Fibroblast of gingiva (primary cell): ENCODE measurements at regions not wholly inside any gene's neighbourhood (a gene's known extent, or its start where the extent isn't known, plus 50 kb on each side); places are given as distances from the start of the nearest gene placed in this dataset.
A peak's percentile ranks its signal among the peaks of the same experiment; 100 is the strongest.
"Not testable (repeated sequence)": the region's sequence is repeated elsewhere in the genome, so short reads cannot be mapped to it uniquely, and the experiment has no call there.

Source experiments
- DNase-seq: peaks from one replicate; pipeline ENCODE4 v3.0.0-alpha.2; 2011; ENCODE audit warnings: low read depth

DNA sequence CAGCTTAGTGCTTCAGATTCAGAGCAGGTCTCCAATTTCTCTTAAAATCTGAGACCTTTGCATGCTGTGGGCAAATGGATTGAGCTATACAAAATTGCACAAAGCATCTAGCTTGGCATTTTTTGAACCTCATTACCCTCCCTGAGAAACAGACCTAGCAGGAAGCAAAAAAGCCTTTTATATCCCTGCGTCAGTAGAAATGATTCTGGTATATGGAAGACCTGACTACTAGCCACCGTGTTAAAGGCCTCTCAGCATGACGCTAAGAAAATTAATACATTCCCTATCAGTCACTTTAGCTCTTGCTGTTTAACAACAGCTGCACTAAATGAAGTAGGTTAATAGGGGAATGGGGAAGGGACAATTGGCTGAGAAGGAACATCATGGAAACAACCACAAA lies 110.7 kb upstream of the SMLR1 start:
- no peak for DNase-seq

DNA sequence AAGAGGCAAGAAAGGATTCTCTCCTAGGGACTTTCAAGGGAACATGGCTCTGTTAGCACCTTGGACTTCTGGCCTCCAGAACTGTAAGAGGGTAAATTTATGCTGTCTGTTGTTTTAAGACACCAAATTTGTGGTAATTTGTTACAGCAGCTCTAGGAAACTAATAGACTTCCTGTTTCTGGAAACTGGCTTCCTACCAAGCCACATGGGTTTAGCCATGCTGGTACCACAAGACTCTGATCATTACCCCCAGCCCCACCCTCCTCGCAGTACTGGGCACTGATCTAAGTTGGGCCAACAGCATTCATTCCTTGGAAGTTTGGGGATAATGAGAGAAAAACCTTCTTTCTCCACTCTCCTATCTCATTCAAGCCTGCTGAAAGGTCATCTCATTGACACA lies 109.5 kb upstream of the SMLR1 start:
- no peak for DNase-seq

DNA sequence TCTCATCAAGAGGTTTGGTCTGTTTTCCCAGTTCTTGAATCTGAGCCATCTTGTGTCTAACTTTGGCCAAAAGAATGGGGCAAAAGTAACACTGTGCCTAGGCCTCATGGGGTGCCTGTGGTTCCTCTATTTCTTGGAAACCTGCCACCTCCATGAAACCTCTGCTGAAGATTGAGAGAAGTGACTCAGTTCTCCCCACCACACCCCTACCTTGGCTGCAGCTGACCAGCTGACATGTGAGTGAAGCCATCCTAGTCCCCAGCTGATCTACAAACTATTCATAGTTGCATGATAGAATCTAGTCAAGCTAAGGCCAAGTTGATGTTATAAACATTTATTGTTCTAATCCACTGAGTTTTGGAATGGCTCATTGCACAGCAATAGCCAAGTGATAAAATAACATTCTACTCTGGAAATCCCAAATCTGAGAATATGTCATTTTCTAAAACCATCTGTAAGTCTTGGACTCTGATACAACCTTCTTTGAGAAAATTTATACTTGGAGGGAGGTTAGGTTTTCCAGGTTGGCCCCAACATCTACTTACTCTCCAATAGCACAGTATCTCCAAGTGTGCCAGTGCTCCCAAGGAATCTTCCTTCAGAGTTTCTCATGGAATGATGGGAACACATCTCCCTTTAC lies 107.0 kb upstream of the SMLR1 start:
- no peak for DNase-seq

DNA sequence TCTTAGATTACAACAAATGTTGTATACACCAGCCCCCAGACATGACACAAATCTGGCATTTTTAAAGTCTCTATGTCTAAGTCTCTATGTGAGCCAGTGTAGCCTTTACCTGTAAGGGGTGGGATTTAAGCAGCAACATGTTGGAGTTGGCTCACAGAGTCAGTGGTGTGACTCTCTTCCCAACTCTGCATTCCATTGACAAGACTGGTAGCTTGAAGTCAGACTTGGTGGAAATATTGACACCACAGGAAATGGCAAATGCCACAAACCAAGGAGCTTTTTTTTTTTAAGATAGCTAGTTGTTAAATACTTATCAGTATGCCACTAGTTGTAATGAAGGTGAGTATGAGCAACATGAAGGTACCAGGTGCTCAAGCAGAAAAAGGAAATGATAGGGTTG lies 103.1 kb upstream of the SMLR1 start:
- DNase-seq: no peak

DNA sequence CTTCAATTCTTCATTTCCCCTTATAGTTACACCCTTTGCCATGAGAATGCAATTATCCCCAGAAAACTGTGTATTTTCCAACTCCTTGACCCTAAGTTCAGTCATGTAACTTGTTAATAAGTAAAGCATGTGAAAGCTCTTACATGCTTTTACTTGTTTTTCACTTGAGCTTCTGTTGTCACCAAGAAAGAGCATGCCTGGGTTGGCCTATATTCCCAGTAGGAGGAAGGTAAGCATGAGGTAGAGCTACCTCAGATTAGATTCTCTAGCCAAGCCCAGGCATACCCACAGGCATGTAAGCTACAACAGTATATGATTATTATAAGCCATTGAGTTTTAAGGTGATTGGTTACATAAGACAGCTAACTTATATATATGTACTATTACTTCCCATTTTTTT lies 101.7 kb upstream of the SMLR1 start:
- DNase-seq: no peak

DNA sequence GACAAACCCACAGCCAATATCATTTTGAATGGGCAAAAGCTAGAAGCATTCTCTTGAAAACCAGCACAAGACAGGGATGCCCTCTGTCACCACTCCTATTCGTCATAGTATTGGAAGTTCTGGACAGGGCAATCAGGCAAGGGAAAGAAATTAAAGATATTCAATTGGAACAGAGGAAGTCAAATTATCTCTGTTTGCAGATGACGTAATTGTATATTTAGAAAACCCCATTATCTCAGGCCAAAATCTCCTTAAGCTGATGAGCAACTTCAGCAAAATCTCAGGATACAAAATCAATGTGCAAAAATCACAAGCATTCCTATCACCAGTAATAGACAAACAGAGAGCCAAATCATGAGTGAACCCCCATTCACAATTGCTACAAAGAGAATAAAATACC lies 99.1 kb upstream of the SMLR1 start:
- not testable (repeated sequence) for DNase-seq

DNA sequence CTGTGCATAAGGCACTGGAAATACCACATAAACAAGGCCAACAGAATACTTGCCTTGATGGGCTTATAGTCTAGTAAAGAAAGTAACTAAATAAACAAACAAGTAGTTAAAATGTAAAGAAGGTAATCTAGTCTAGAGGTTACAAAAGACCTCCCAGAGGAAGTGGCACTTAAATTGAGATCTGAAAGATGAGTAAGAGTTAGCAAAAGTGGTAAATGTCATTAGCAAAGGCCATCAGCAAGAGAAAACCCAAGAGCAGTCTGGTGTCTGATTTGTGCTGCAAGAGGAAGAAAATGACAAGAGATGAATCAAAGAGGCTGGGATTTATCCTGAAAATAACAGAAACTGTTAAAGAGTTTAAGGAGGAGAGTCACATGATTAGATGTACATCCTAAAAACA lies 96.6 kb upstream of the SMLR1 start:
- no peak for DNase-seq

DNA sequence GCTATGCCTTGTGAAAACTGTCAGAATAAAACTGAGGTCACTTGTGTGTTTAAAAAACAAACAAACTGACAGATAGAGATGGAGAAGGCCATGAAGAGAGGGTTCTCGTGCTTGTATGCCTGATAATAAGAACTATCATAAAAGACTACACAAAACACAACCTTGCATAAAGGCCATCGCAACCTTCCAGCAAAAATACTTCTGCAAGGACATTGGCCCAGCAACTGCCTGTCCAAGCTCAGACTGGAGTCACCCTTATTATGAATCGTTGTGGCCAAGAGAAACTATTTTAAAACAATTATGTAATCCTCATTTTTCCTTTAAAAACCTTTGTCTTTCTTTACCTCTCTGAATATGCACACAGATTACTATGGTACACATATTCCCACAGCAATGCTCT lies 93.0 kb upstream of the SMLR1 start:
- DNase-seq: no peak

DNA sequence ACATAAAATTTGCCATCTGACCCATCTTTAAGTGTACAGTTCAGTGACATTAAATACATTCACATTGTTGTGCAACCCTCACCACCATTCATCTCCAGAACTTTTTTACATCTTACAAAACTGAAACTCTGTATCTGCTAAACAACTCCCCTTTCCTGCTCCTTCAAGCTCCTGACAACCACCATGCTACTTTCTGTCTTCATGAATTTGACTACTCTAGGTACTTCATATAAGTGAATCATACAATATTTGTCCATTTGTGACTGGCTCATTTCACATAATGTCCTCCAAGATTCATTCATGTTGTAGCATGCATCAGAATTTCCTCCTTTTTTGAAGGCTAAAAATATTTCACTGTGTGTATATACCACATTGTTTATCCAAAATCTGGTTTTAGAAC lies 86.9 kb upstream of the SMLR1 start:
- no peak for DNase-seq

DNA sequence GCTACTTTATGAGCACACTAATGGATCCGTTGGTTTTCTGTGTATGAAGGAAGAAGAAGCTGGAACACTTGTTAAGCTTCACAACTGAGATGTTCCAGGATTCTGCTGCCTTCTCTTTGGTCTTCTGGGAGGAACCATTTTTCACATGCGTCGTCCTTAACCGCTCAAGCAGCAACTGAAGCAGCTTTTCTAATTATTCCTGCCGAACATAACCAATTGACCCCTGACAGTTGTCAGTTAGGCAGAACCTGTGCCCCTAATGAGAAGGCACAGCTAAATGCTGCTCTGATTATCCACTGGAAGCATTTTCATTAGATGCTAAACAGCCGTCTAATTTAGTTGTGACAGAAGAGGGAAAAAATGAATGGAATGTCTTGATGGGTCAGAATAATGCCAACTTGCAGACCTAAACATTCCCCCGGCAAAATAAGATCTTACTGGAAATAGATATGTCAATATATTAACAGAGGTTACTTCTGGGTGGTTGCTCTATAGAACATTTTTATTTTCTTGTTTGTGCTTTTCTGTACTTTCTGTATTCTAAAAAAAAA lies 85.0 kb upstream of the SMLR1 start:
- peak; percentile 5 for DNase-seq

DNA sequence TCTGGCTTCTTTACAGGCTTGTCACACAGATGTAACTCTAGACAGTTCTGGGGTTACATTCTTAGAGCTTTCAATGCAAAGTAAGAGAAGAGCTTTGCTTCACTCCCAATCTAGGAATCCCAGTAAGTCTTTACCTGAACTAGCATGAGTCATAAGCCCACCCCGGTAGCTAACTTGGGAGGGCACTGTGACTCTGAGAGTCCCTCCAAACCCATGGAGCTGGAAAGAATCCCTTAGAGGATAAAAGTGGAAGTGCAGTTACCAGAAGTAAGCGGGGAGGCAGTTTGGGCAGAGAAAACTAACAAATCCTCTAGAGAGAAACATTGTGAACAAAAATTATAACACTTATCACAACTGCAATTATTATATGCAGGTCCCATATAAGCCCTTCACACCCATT lies 84.0 kb upstream of the SMLR1 start:
- no peak for DNase-seq

DNA sequence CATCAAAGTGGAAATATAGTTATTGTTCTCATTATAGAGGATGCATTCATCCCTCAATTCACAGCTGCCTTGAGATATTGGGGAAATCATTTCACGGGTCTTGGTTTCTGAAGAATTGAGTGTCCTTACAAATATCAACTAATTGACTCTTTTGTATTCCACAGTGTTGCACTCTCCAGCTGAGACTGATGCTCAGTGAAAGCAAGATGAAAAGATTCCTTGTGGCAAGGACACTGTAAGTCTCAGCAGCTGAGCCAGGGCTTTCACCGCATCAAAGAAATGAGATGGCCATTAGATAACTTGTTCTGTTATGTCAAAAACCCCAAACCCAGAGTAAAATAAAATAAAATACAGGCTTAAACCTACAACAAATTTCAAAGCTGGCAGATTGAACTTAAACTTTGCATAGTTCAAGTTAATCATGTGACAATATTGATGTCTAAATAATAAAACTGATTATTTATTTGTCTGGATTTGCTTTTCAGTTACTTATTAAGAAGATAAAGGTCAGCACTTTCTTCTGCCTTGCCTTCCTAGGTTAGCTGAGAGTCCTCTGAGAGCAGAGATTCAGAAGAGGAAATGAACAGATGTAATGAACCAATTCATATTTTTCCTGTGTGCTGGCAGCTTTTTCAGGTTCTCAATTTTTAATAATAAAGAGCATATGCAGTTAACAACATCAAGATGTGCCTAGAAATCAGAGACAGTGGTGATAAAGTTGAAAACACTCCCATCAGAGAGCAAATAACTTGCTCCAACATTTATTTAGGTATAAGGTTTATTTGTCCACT lies 82.4 kb upstream of the SMLR1 start:
- no peak for DNase-seq

DNA sequence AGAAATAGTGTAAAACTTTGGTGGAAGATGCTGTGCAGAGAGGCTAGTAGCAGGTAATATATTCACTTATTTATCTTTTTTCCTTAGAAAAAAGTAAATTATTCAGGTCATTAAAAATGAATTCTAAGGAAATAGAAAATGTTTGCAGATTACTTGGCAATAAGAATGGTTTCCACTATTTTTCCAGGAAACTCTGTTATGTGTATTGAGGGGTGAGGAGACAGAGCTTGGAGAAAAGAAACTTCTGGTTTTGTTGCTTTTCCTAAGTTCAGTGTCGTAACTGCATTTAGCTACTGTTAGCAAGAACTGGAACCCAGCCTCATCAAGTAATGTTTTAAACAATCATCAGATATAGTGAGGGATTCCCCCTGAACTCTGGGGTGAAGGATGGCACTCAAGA lies 79.2 kb upstream of the SMLR1 start:
- no peak for DNase-seq

DNA sequence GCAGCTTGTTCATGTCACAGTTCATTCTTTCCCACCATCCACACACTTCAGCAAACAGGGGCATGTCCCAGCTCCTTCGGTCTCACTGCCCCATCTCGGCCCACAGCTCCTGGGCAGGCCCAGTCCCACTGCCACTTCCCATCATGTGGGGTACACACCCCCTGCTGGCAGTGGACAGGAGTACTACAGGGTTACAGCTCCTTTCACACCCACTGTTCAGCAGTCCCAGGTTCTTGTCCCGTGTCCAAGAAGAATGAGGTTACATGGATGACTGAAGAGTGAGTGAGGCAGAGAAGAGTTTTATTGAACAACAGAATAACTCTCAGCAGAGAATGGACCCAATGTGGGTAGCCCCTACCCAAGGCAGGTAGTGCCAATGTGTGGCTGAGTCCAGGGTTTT lies 77.8 kb upstream of the SMLR1 start:
- no peak for DNase-seq

DNA sequence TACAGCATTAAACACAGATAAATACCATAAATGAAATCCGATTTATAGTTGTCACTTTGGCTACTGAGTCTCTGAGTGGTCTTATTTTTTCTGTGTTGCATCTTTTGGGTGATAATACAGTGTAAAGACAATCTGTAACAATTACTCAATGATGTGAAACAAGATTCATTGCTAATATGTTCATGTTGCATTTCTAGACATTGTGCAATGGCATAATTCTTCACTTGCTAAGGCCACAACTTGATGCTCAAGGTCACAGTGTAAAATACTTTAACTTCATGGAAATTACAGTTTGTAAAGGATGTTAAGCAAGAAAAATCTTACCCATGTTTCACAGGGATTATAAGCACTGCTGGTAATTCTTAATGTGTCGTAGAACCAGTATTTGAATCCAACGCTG lies 74.9 kb upstream of the SMLR1 start:
- peak; percentile 67 for DNase-seq

DNA sequence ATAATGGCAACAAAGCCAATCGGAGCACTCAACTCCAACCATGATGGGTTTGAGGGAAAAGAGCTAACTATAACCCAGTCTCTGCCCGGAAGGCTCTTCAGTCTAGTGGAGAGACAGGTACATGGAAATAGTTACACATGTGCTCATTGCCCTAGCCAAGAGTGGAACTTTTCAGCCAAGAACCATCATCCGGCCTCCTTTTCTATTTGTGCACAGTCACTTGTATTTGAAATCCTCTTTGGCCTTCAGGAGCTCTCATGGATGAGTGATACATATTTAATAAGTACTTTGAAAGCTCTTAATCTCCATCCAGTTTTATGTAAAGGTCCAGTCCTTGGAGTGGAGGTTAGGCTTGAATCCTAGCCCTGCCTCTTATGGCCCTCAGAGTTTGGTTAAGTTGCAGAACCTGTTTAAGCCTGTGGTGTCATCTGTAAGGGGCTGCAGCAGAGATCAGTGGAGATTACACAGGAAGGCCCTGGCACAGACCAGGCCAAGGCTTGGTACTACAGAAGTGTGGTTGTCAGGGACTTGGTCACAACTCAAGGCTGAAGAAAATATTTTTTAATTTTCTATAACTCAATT lies 72.3 kb upstream of the SMLR1 start:
- DNase-seq: no peak

DNA sequence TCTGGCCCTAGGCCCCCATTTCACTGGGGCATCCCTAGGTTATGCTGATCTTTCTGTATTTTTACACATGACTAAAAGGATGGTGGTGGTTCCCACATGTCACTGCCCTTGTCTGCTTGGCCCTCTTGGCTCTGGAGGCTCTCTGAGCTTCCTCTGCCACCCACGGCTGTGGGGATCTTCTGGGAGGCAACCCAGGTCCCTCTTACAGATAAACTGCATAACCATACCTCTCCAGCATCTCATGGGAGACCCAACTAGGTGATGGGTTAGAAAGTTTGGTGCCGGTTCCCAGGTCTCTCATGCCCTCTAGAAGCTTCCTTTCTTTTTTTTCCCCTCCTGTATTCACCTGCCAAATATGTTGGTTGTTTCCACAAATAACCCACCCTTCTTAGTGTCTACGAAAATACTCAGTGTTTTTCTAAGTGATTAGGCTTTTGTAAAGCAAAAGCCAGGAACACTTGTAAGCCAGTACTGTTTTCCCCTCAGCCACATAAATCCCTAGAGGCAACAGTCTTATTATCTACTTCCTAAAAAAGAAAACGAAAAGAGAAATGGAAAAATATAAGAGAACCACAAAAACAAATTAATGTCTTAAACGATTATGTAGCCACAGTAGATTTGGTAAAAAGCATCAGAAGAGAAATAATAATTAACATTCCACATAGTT lies 71.7 kb upstream of the SMLR1 start:
- DNase-seq: no peak

DNA sequence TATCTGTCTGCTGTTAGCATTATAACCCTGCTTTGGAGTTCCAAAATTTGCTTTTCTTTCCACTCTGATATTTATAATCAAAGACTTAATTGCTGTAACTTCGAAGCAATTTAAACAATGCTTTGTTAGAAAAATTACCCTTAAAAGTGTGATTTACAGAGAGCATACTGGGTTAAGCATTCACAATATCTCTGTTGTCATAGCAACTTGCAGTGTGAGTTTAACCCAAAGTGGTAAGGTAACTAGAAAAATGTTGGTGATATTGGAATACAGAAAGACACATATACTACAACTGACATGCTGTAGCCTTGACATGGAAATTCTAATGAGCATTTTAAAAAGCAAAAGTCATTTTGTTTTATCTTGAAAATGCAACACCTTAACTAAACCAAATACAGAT lies 70.4 kb upstream of the SMLR1 start:
- no peak for DNase-seq

DNA sequence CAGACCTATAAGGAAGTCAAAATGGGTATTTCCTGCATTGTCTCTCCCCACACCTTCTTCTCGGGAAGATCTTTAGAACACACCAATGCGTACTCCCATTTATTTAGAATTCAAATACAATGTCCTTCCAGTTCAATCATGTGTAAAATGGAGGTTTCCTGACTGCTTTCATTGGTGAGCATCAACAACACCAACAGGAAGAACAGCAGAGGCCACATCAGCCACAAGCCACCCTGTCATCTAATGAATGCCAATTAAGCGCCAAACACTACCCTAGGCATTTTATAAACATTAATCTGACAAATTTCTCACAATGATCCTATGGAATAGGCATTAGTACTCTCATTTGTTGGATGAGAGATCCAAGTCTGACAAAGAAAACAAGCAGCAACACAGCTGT lies 68.4 kb upstream of the SMLR1 start:
- no peak for DNase-seq

DNA sequence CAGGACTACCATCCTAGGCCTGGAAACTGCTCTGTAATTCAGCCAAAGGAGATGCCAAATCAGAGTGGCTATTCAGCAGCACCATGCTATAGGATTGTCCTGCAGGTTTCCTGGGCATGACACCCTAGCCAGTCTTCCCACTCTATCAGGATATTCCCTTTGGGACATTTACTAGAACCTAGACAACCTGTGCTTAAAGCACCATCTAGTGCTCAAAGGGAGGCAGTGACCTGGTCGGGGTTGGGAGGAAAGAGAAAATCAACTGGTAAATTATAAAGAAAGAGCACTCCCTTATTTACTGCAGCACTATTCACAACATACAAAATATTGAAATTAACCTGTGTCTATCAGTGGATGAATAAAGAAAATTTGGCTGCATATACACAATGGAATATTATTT lies 67.2 kb upstream of the SMLR1 start:
- peak; percentile 22 for DNase-seq

DNA sequence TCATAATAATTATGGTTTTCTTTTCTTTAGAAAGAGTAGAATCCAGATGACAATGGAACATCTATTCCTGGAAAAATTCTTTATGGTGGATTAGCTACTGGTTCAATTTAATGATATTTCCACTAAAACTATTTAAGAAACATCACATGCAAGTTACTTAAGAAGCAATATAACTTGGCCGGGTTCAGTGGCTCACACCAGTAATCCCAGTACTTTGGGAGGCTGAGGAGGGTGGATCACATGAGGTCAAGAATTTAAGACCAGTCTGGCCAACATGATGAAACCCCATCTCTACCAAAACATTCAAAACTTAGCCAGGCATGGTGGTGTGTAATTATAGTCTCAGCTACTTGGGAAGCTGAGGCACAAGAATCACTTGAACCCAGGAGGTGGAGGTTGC lies 65.9 kb upstream of the SMLR1 start:
- peak; percentile 8 for DNase-seq

DNA sequence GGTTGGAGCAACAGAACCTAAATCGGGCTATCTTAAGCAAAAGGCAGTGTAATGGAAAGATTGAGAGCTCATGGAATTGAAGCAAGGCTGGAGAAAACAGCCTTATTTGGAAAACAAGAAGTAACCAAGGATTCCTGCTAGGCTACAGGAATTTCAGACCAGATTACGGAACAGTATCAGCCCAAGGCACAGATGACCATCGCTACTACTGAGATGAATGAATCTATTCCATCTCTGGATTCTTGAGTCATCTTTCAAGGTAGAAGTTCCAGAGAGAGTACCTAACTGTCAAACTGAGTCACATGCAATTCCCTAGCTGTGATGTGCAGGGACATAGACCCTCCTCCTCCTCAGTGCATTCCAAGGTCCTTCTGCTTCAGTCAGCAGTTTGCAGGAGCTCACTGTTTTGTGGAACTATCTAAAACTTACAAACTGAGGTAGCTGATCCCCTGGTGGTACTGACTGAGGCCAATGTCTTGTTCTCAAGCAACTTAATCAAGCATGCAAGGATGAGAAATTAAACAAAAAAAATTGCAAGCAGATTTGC lies 62.0 kb upstream of the SMLR1 start:
- no peak for DNase-seq
